Mesenchymal stem cell (in vitro differentiated cells and primary cell): ENCODE measurements at regions not wholly inside any gene's neighbourhood (a gene's known extent, or its start where the extent isn't known, plus 50 kb on each side); places are given as distances from the start of the nearest gene placed in this dataset.

Experiments
- DNase-seq: peaks from one replicate; pipeline ENCODE4 v3.0.0-alpha.2; 2013
- H2AFZ ChIP-seq: one replicate; pipeline ENCODE4 v1.6.1; 2013; ENCODE audit warnings: low read depth, mild to moderate bottlenecking, control low read depth, inconsistent platforms, low read length, moderate library complexity
- H2AK5ac ChIP-seq: 2 replicates; pipeline ENCODE4 v1.6.1; 2013; ENCODE audit warnings: low read length, moderate library complexity, mild to moderate bottlenecking, inconsistent platforms; ENCODE audit not compliant: severe bottlenecking
- H2BK120ac ChIP-seq: one replicate; pipeline ENCODE4 v1.6.1; 2013; ENCODE audit warnings: low read depth, mild to moderate bottlenecking, inconsistent platforms, low read length, moderate library complexity
- H2BK12ac ChIP-seq, 2 experiments: one replicate each; pipeline ENCODE4 v1.6.1; 2013; ENCODE audit warnings: inconsistent platforms in 2 of 2, low read length in 2 of 2, mild to moderate bottlenecking in 2 of 2, moderate library complexity in 2 of 2, control low read depth in 1 of 2
- H2BK15ac ChIP-seq: one replicate; pipeline ENCODE4 v1.6.1; 2013; ENCODE audit warnings: mild to moderate bottlenecking, low read depth, inconsistent platforms; ENCODE audit not compliant: poor library complexity, severe bottlenecking
- H2BK5ac ChIP-seq: 2 replicates; pipeline ENCODE4 v1.6.1; 2013; ENCODE audit warnings: low read depth, mild to moderate bottlenecking, low read length, control low read depth, inconsistent platforms; ENCODE audit not compliant: poor library complexity, severe bottlenecking
- H3K14ac ChIP-seq, 2 experiments: one replicate each; pipeline ENCODE4 v1.6.1; 2013; ENCODE audit warnings: inconsistent platforms in 2 of 2, low read length in 2 of 2, control low read depth in 1 of 2, mild to moderate bottlenecking in 1 of 2, moderate library complexity in 1 of 2
- H3K18ac ChIP-seq, 2 experiments: one replicate each; pipeline ENCODE4 v1.6.1; 2013; ENCODE audit warnings: inconsistent platforms in 2 of 2, low read length in 2 of 2, control low read depth in 1 of 2, low read depth in 1 of 2, mild to moderate bottlenecking in 1 of 2
- H3K23ac ChIP-seq, 2 experiments: one replicate each; pipeline ENCODE4 v1.6.1; 2013; ENCODE audit warnings: inconsistent platforms in 2 of 2, low read length in 2 of 2, mild to moderate bottlenecking in 2 of 2, moderate library complexity in 2 of 2, control low read depth in 1 of 2
- H3K27ac ChIP-seq: 2 replicates; pipeline ENCODE4 v1.5.1; 2013; ENCODE audit warnings: mild to moderate bottlenecking, moderate library complexity, low read length, control low read depth, inconsistent platforms; ENCODE audit not compliant: poor library complexity, severe bottlenecking
- H3K27me3 ChIP-seq, 2 experiments: 2 replicates each; pipeline versions ENCODE4 v1.6.1 to v1.7.0; 2013; ENCODE audit warnings: low read length in 2 of 2, mild to moderate bottlenecking in 2 of 2, moderate library complexity in 2 of 2, control low read depth in 1 of 2, inconsistent platforms in 1 of 2; ENCODE audit not compliant: control insufficient read depth in 1 of 2, insufficient read depth in 1 of 2
- H3K36me3 ChIP-seq, 2 experiments: 2 replicates each; pipeline versions ENCODE4 v1.6.1 to v1.7.0; 2013; ENCODE audit warnings: low read length in 2 of 2, control low read depth in 1 of 2, inconsistent platforms in 1 of 2, low read depth in 1 of 2, mild to moderate bottlenecking in 1 of 2; ENCODE audit not compliant: insufficient read depth in 2 of 2, control insufficient read depth in 1 of 2
- H3K4ac ChIP-seq, 2 experiments: one replicate each; pipeline ENCODE4 v1.6.1; 2013; ENCODE audit warnings: inconsistent platforms in 2 of 2, low read length in 2 of 2, mild to moderate bottlenecking in 2 of 2, moderate library complexity in 2 of 2, control low read depth in 1 of 2, low read depth in 1 of 2
- H3K4me1 ChIP-seq: 2 replicates; pipeline ENCODE4 v1.6.1; 2013; ENCODE audit warnings: low read depth, low read length, control low read depth; ENCODE audit not compliant: control insufficient read depth, insufficient read depth
- H3K4me2 ChIP-seq: 2 replicates; pipeline ENCODE4 v1.6.1; 2013; ENCODE audit warnings: low read length, mild to moderate bottlenecking, inconsistent platforms; ENCODE audit not compliant: poor library complexity, severe bottlenecking
- H3K4me3 ChIP-seq, 2 experiments: 2 replicates each; pipeline versions ENCODE4 v1.5.1 to v1.7.0; 2013; ENCODE audit warnings: low read length in 2 of 2, mild to moderate bottlenecking in 2 of 2, control low read depth in 1 of 2, low read depth in 1 of 2; ENCODE audit not compliant: insufficient read depth in 1 of 2
- H3K79me1 ChIP-seq: replicated peaks from 2 replicates; pipeline ENCODE4 v1.6.1; 2013; ENCODE audit warnings: mild to moderate bottlenecking, control low read depth, low read length, inconsistent platforms; ENCODE audit not compliant: poor library complexity, severe bottlenecking
- H3K9ac ChIP-seq: 2 replicates; pipeline ENCODE4 v1.7.0; 2013; ENCODE audit warnings: mild to moderate bottlenecking, low read length, moderate library complexity
- H3K9me3 ChIP-seq: 2 replicates; pipeline ENCODE4 v1.7.0; 2013; ENCODE audit warnings: mild to moderate bottlenecking, low read length; ENCODE audit not compliant: control insufficient read depth
- H4K8ac ChIP-seq: one replicate; pipeline ENCODE4 v1.6.1; 2013; ENCODE audit warnings: inconsistent platforms, mild to moderate bottlenecking, low read length, moderate library complexity
- H4K91ac ChIP-seq: one replicate; pipeline ENCODE4 v1.6.1; 2013; ENCODE audit warnings: mild to moderate bottlenecking, low read length, inconsistent platforms
- WGBS: methylation state at CpG from one replicate; pipeline ENCODE4 v1.1.7; 2013; ENCODE audit warnings: mixed read lengths; 5-methylcytosine and 5-hydroxymethylcytosine counted together

DNA sequence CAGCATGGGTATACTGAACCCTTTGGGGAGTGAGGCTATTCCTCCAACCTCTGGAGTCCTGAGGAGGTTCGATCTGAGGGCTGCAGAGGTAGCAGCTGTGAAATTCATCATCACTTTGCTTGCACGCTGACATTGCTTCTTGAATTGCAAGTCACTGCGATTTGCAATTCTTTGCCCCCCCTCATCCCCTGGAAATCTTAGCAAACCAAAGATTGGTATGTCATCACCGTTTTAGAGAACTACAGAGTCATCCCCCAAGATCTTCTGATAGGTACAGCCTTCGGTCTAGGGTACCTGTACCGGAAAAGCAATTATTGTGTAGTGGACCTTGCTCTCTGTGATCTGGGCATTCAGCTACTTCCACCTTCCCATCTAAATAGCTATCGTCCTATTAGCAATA, 192.6 kb downstream of the KLF6 start:
- no peak overlapping the region for H2BK120ac ChIP-seq
- no peak overlapping the region for H3K4ac ChIP-seq
- no peak overlapping the region for H4K8ac ChIP-seq
- H3K27ac ChIP-seq, result no peak overlapping the region
- H3K14ac ChIP-seq, result no peak overlapping the region
- no peak overlapping the region for H3K4me2 ChIP-seq
- no peak overlapping the region for H3K23ac ChIP-seq
- H3K4me1 ChIP-seq, result no peaks in the 10 kb centered on the region
- H2BK5ac ChIP-seq, result no peak overlapping the region
- WGBS, result 90% methylated on average over 7 of the region's 7 CpGs
- H3K9me3 ChIP-seq, result no peaks in the 10 kb centered on the region
- no peak overlapping the region for H2BK12ac ChIP-seq
- H3K4me3 ChIP-seq, result no peak overlapping the region
- DNase-seq, result no peak
- H3K36me3 ChIP-seq, result no peaks in the 10 kb centered on the region
- no peak overlapping the region for H4K91ac ChIP-seq
- no peak overlapping the region for H2BK15ac ChIP-seq
- H3K79me1 ChIP-seq, result peaks cover 2% of the 10 kb centered on the region
- no peak overlapping the region for H3K9ac ChIP-seq
- no peak overlapping the region for H3K18ac ChIP-seq
- no peak overlapping the region for H2AK5ac ChIP-seq
- H2AFZ ChIP-seq, result no peak overlapping the region
- peaks cover 0 to 5% of the 10 kb centered on the region in 2 experiments for H3K27me3 ChIP-seq

DNA sequence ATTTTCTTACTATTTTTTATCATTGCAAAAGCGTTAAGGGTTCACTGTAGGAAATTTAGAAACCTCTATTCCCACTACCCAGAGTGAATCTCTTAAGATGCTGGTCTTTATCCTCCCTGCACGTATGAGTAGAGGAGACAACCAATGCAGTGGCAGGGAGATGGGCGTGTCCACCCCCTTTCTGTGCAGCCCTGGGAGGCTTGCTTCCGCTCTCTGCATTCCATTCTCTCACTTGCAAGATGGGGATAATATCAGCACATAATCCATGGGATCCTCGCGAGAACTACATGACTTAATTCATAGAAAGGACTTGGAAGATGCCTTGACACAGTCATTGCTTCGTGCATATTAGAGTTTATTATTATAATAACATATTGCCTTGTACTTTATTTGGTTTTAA, 196.2 kb downstream of the KLF6 start:
- Histone ChIP-seq H3K4me1 (peaks cover 3% of the 10 kb centered on the region), H3K79me1 (no peaks in the 10 kb centered on the region), H2BK12ac (no peak overlapping the region), H3K9ac (no peak overlapping the region), H2BK15ac (no peak overlapping the region), H2AFZ (no peak overlapping the region), H3K4ac (no peak overlapping the region), H3K4me3 (no peak overlapping the region), H2BK5ac (no peak overlapping the region), H3K27ac (no peak overlapping the region), H3K36me3 (no peaks in the 10 kb centered on the region), H3K23ac (no peak overlapping the region), H3K27me3 (peaks cover 0 to 5% of the 10 kb centered on the region in 2 experiments), H3K18ac (no peak overlapping the region), H3K14ac (no peak overlapping the region), H2BK120ac (no peak overlapping the region), H3K9me3 (no peaks in the 10 kb centered on the region), H3K4me2 (no peak overlapping the region), H4K8ac (no peak overlapping the region), H4K91ac (no peak overlapping the region), H2AK5ac (no peak overlapping the region)
- DNase-seq, result no peak
- 90% methylated on average over 4 of the region's 7 CpGs for WGBS

DNA sequence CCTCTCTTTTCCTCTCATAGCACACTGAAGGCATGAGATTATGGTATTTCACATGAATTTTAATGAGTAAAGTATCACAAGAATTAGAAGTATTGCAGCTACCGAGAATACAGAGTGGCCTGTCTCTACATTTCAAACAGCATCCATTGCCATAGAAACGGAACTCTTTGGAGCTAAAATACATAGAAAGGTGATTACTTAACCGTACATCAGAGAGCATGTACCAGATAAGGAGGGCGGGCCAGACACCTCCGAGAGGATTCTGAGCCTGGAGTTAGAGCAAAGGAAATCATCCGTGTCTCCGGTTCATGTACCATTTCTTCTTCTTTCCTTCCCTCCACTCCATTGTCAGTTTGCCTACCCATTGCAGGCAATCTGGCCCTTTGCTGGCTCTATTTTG, 196.7 kb downstream of the KLF6 start:
- no peak overlapping the region for H3K9ac ChIP-seq
- no peaks in the 10 kb centered on the region for H3K9me3 ChIP-seq
- no peak overlapping the region for H3K14ac ChIP-seq
- no peaks in the 10 kb centered on the region for H3K79me1 ChIP-seq
- H3K4me2 ChIP-seq, result no peak overlapping the region
- no peak overlapping the region for H2BK5ac ChIP-seq
- no peak overlapping the region for H3K18ac ChIP-seq
- no peak overlapping the region for H4K8ac ChIP-seq
- no peak overlapping the region for H2BK15ac ChIP-seq
- H2BK12ac ChIP-seq, result no peak overlapping the region
- no peak overlapping the region for H2AFZ ChIP-seq
- H2BK120ac ChIP-seq, result no peak overlapping the region
- peaks cover 0 to 5% of the 10 kb centered on the region in 2 experiments for H3K27me3 ChIP-seq
- H3K36me3 ChIP-seq, result no peaks in the 10 kb centered on the region
- H3K4ac ChIP-seq, result no peak overlapping the region
- no peak overlapping the region for H3K4me3 ChIP-seq
- DNase-seq, result no peak
- H4K91ac ChIP-seq, result no peak overlapping the region
- H3K23ac ChIP-seq, result no peak overlapping the region
- 97% methylated on average over 7 of the region's 7 CpGs for WGBS
- no peak overlapping the region for H2AK5ac ChIP-seq
- no peak overlapping the region for H3K27ac ChIP-seq
- H3K4me1 ChIP-seq, result peaks cover 3% of the 10 kb centered on the region

DNA sequence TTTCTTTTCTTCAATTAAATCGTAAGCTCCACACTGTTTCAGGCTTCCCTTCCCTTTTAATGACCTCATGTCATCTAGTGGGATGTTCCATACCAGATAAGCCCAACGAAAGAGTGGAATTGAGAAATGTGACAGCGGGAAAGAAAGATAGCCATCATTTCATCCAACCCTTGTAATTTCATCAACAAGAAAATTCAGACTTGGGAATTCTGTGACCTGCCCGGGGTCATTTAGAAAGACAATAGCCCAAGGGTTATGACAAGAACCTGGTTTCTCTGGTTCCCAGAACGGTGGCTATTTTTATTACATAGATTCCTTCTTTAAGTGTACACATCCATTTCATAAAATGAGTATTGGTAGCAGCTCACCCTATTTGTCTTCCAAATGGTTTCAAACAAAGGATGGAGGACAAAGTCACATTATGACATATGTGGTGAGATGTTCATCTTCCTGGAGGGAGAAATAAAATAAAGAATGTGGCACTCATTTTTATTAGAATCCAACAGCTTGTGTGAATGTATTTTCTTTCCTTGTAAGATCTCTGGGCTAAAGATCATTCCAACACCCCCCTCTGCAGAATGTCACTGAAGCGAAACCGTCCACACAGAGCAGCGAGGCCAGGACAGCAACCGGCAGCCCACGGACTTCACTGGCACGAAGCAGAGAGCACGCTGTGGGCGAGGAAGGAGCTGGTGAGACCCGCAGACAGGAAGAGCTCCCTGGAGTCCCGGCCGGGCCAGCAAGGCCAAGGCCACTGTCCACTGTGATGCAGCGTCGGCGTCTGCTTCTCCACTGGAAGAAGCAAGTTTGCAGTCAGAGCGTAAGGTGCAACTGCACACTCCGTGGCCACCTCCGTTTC, 199.9 kb downstream of the KLF6 start:
- Histone ChIP-seq H4K8ac (no peak overlapping the region), H3K4ac (peak overlapping the region in 1 of 2 experiments; percentile 40), H3K18ac (no peak overlapping the region), H3K27me3 (no peaks in the 10 kb centered on the region), H3K9me3 (no peaks in the 10 kb centered on the region), H4K91ac (peak overlapping the region; percentile 62), H2BK5ac (no peak overlapping the region), H3K14ac (no peak overlapping the region), H3K9ac (no peak overlapping the region), H2BK120ac (no peak overlapping the region), H2AK5ac (no peak overlapping the region), H3K27ac (no peak overlapping the region), H2AFZ (no peak overlapping the region), H2BK12ac (no peak overlapping the region), H3K23ac (no peak overlapping the region), H3K79me1 (no peaks in the 10 kb centered on the region), H3K4me2 (no peak overlapping the region), H3K4me1 (peaks cover 3% of the 10 kb centered on the region), H3K36me3 (no peaks in the 10 kb centered on the region), H3K4me3 (no peak overlapping the region), H2BK15ac (no peak overlapping the region)
- no peak for DNase-seq
- 95% methylated on average over 21 of the region's 22 CpGs for WGBS
